ENCODE measurements at regions not wholly inside any gene's neighbourhood (a gene's known extent, or its start where the extent isn't known, plus 50 kb on each side); places are given as distances from the start of the nearest gene placed in this dataset.

- TF ChIP-seq, protein P1, sequence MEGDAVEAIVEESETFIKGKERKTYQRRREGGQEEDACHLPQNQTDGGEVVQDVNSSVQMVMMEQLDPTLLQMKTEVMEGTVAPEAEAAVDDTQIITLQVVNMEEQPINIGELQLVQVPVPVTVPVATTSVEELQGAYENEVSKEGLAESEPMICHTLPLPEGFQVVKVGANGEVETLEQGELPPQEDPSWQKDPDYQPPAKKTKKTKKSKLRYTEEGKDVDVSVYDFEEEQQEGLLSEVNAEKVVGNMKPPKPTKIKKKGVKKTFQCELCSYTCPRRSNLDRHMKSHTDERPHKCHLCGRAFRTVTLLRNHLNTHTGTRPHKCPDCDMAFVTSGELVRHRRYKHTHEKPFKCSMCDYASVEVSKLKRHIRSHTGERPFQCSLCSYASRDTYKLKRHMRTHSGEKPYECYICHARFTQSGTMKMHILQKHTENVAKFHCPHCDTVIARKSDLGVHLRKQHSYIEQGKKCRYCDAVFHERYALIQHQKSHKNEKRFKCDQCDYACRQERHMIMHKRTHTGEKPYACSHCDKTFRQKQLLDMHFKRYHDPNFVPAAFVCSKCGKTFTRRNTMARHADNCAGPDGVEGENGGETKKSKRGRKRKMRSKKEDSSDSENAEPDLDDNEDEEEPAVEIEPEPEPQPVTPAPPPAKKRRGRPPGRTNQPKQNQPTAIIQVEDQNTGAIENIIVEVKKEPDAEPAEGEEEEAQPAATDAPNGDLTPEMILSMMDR (conservative IDR thresholded peaks at IDR 0.05; ENCODE audit: low read depth), result no peak
- no peak overlapping the region for H3K27ac ChIP-seq
- no peak for DNase-seq (ENCODE audit: low spot score)
- CTCF ChIA-PET, result no interaction called here
- POLR2A ChIA-PET (ENCODE audit: low non-redundant PET), result no interaction called here
Measured at GRCh38 chr3:63095-63765, 133.3 kb upstream of the CHL1 start.

- no peak for DNase-seq (ENCODE audit: low spot score)
- no peak overlapping the region for H3K27ac ChIP-seq
- ChIA-PET CTCF (no interaction called here), POLR2A (ENCODE audit: low non-redundant PET) (no interaction called here)
- TF ChIP-seq, protein P1 (conservative IDR thresholded peaks at IDR 0.05; ENCODE audit: low read depth), result no peak
Measured at GRCh38 chr3:69690-70089, 126.9 kb upstream of the CHL1 start.

DNA sequence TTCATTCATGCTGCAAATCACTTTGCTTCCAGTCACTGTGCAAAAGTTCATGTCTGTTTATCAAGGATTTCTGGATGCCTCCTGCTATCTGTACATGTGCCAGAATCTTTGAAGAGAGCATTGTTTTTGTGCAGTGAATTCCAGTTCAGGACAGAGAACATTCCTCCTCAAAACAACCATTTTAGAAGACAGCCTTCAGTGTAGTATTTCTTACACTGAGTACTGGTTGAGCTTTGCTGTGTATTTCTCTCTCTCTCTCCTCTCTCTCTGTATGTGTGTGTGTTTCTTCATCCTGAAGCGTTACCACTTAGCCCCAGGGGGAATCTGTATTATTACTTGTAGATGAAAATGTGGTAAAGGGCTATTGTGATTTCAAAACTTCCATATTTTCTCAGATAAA is 123.8 kb upstream of the CHL1 start:
- DNase-seq (ENCODE audit: low spot score), result no peak
- H3K27ac ChIP-seq, result no peak overlapping the region
- ChIA-PET CTCF (no interaction called here), POLR2A (ENCODE audit: low non-redundant PET) (no interaction called here)
- TF ChIP-seq, protein P1 (conservative IDR thresholded peaks at IDR 0.05; ENCODE audit: low read depth), result no peak

DNA sequence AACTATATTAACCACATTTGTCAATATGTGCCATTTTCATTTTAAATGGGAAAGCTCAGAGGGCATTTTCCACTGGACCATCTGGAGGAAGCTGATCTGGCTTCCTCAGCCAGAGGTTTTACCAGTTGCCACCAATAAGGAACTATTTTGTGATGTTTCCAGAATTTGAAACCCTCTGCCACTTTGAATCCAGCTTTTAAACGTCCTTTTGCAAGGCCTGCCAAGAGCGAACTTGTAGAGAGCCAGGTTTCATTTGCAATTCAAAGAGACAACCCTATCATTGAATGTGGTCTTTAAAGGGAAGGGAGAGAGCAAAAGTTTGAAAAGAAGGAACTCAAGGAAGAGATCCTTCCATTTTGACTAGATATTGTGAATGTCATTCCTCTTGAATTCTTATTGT is 123.3 kb upstream of the CHL1 start:
- CTCF ChIA-PET, result no interaction called here
- TF ChIP-seq, protein P1 (conservative IDR thresholded peaks at IDR 0.05; ENCODE audit: low read depth), result no peak
- no peak overlapping the region for H3K27ac ChIP-seq
- no peak for DNase-seq (ENCODE audit: low spot score)
- POLR2A ChIA-PET (ENCODE audit: low non-redundant PET), result no interaction called here

- DNase-seq (ENCODE audit: low spot score), result no peak
- ChIA-PET POLR2A (ENCODE audit: low non-redundant PET) (no interaction called here), CTCF (no interaction called here)
- no peak overlapping the region for H3K27ac ChIP-seq
- TF ChIP-seq, protein P1 (conservative IDR thresholded peaks at IDR 0.05; ENCODE audit: low read depth), result no peak
Measured at GRCh38 chr3:74676-75243, 121.8 kb upstream of the CHL1 start.

DNA sequence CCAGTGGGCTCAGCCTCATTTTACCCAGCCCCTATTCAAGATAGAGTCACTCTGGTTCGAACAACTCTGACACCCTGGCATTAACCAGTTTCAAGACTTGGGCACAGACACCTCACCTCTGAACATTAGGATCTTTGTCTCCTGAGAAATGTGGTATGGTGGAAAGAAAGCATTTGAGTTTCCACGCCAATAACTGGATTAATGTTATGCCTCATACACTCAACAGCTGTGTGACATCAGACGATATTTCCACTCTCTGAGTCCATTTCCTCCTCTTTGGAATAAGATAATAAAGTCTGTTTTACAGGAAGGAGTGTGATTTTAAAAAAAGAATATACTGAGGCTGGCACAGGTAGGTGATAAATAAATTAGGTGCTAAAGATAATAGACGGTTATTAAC is 121.3 kb upstream of the CHL1 start:
- no peak overlapping the region for H3K27ac ChIP-seq
- TF ChIP-seq, protein P1 (conservative IDR thresholded peaks at IDR 0.05; ENCODE audit: low read depth), result no peak
- POLR2A ChIA-PET (ENCODE audit: low non-redundant PET), result no interaction called here
- no peak for DNase-seq (ENCODE audit: low spot score)
- CTCF ChIA-PET, result no interaction called here

All from RWPE1 (cell line).